ENCODE measurements at regions not wholly inside any gene's neighbourhood (a gene's known extent, or its start where the extent isn't known, plus 50 kb on each side); places are given as distances from the start of the nearest gene placed in this dataset.

- DNase-seq, result no peak
- intact Hi-C loops (cut with DNase I), result no loop called here
- TF ChIP-seq CTCF (IDR thresholded peaks at IDR 0.05), result no peak
- TF ChIP-seq POLR2A (IDR thresholded peaks at IDR 0.05), result no peak
- no peaks in the 10 kb centered on the region for H3K36me3 ChIP-seq
- H3K4me3 ChIP-seq (replicated peaks in 1 of 3), result no peak overlapping the region
- H3K27me3 ChIP-seq, result no peaks in the 10 kb centered on the region
- no peak overlapping the region for H3K27ac ChIP-seq
- no peaks in the 10 kb centered on the region for H3K9me3 ChIP-seq
- no peaks in the 10 kb centered on the region for H3K4me1 ChIP-seq
- 92 to 93% methylated on average over 1 of the region's 1 CpG for WGBS, 2 donors
Observed at GRCh38 chr18:60040971-60041370, 141.2 kb downstream of the PMAIP1 start.

DNA sequence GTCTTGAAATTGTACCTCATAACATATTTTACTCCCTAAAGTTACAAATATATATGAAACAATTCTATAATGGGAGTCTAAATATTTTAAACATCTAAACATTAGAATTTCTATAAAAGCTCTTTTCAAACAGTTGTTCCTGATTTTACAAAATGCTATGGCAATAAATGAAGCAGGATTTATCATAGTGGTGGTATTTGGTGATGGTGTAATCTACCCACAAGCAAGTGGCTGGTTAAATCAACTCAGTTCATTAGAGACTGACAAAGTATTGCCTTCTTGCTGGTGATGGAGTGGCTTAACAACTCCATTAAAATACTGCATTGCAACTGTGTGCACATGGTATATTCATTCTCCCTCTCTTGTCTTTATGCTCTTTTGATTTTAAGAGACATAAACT, 138.9 kb downstream of the PMAIP1 start:
- Histone ChIP-seq H3K36me3 (no peaks in the 10 kb centered on the region), H3K4me3 (replicated peaks in 1 of 3) (no peak overlapping the region), H3K4me1 (no peaks in the 10 kb centered on the region), H3K9me3 (no peaks in the 10 kb centered on the region), H3K27ac (no peak overlapping the region), H3K27me3 (no peaks in the 10 kb centered on the region)
- intact Hi-C loops (cut with DNase I), result no loop called here
- TF ChIP-seq CTCF (IDR thresholded peaks at IDR 0.05) (no peak), POLR2A (IDR thresholded peaks at IDR 0.05) (no peak)
- no peak for DNase-seq

- no peaks in the 10 kb centered on the region for H3K9me3 ChIP-seq
- intact Hi-C loops (cut with DNase I), result no loop called here
Observed at GRCh38 chr18:60027397-60027796, 127.6 kb downstream of the PMAIP1 start.

GRCh38 chr18:60024857-60025256, 125.1 kb downstream of the PMAIP1 start:
- H3K9me3 ChIP-seq, result no peaks in the 10 kb centered on the region
- no peaks in the 10 kb centered on the region for H3K36me3 ChIP-seq
- intact Hi-C loops (cut with DNase I), result no loop called here
- peaks cover 6 to 12% of the 10 kb centered on the region in 2 donors for H3K4me1 ChIP-seq
- H3K27me3 ChIP-seq, result no peaks in the 10 kb centered on the region
- no peak for DNase-seq
- no peak overlapping the region for H3K4me3 ChIP-seq (replicated peaks in 1 of 3)
- TF ChIP-seq CTCF (IDR thresholded peaks at IDR 0.05), result no peak
- TF ChIP-seq POLR2A (IDR thresholded peaks at IDR 0.05), result no peak
- H3K27ac ChIP-seq, result no peak overlapping the region

More at GRCh38 chr18:60027397-60027796, 127.6 kb downstream of the PMAIP1 start:
- no peak overlapping the region for H3K27ac ChIP-seq
- no peak for DNase-seq
- 89 to 92% methylated on average over 2 of the region's 2 CpGs for WGBS, 2 donors
- H3K27me3 ChIP-seq, result no peaks in the 10 kb centered on the region
- no peak overlapping the region for H3K4me3 ChIP-seq (replicated peaks in 1 of 3)
- TF ChIP-seq CTCF (IDR thresholded peaks at IDR 0.05) (no peak), POLR2A (IDR thresholded peaks at IDR 0.05) (no peak)
- no peaks in the 10 kb centered on the region for H3K36me3 ChIP-seq
- peaks cover 0 to 3% of the 10 kb centered on the region in 2 donors for H3K4me1 ChIP-seq

DNA sequence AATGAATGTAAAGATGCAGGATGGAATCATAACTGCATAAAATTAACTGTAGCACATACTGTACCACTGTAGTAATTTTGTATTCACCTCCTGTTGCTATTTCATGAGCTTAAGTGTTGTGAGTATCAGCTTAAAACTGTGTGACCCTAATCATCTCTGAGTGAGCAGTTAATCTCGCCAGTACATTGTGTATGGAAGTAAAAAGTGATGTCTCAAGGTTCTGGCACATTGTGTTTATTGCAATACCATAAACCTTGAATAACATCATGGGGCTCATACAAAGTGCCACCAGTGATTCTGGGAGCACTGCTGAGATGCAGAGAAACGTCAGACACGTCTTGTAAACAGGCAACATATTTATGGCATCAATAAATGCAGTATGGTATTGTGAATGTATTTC, 124.5 kb downstream of the PMAIP1 start:
- TF ChIP-seq CTCF (IDR thresholded peaks at IDR 0.05), result no peak
- no peak for TF ChIP-seq POLR2A (IDR thresholded peaks at IDR 0.05)
- H3K4me1 ChIP-seq, result peaks cover 6 to 12% of the 10 kb centered on the region in 2 donors
- H3K4me3 ChIP-seq (replicated peaks in 1 of 3), result no peak overlapping the region
- no peak overlapping the region for H3K27ac ChIP-seq
- no peaks in the 10 kb centered on the region for H3K27me3 ChIP-seq
- no peak for DNase-seq
- H3K9me3 ChIP-seq, result no peaks in the 10 kb centered on the region
- WGBS, 2 donors, result 54 to 65% methylated on average over 3 of the region's 3 CpGs
- intact Hi-C loops (cut with DNase I), result no loop called here
- H3K36me3 ChIP-seq, result no peaks in the 10 kb centered on the region
